Osteoblast (primary cell): ENCODE measurements at regions not wholly inside any gene's neighbourhood (a gene's known extent, or its start where the extent isn't known, plus 50 kb on each side); places are given as distances from the start of the nearest gene placed in this dataset.
A peak's percentile ranks its signal among the peaks of the same experiment; 100 is the strongest.
"Not testable (repeated sequence)": the region's sequence is repeated elsewhere in the genome, so short reads cannot be mapped to it uniquely, and the experiment has no call there.

Source experiments
- DNase-seq: peaks from one replicate; pipeline ENCODE4 v3.0.0; 2011; ENCODE audit warnings: low spot score, mixed read lengths; ENCODE audit not compliant: insufficient read length; ENCODE audit errors: missing footprints
- H2AFZ ChIP-seq: 2 replicates; pipeline ENCODE4 v1.6.0; 2011; ENCODE audit warnings: mild to moderate bottlenecking, low read length
- H3K27ac ChIP-seq: 2 replicates; pipeline ENCODE4 v1.5.1; 2011; ENCODE audit warnings: mild to moderate bottlenecking, low read depth, low read length, moderate library complexity
- H3K27me3 ChIP-seq: 2 replicates; pipeline ENCODE4 v1.6.0; 2012; ENCODE audit warnings: mild to moderate bottlenecking, control low read depth, inconsistent platforms, low read length, moderate library complexity; ENCODE audit not compliant: insufficient read depth
- H3K36me3 ChIP-seq: 2 replicates; pipeline ENCODE4 v1.5.1; 2011; ENCODE audit warnings: mild to moderate bottlenecking, low read length, control low read depth, moderate library complexity; ENCODE audit not compliant: insufficient read depth
- H3K4me1 ChIP-seq: 2 replicates; pipeline ENCODE4 v1.5.1; 2011; ENCODE audit warnings: mild to moderate bottlenecking, low read length, control low read depth, moderate library complexity; ENCODE audit not compliant: insufficient read depth
- H3K4me2 ChIP-seq: 2 replicates; pipeline ENCODE4 v1.6.0; 2011; ENCODE audit warnings: mild to moderate bottlenecking, low read length; ENCODE audit not compliant: insufficient read depth
- H3K4me3 ChIP-seq: fragments of 200-600 bp; sonication (generic); 3 replicates; pipeline ENCODE4 v1.5.1; 2012; ENCODE audit warnings: mild to moderate bottlenecking, low read length, inconsistent platforms; ENCODE audit not compliant: insufficient read depth
- H3K79me2 ChIP-seq: 2 replicates; pipeline ENCODE4 v1.6.0; 2012; ENCODE audit warnings: mild to moderate bottlenecking, low read length, control low read depth, inconsistent platforms; ENCODE audit not compliant: insufficient read depth
- H3K9me3 ChIP-seq: 2 replicates; pipeline ENCODE4 v1.5.1; 2011; ENCODE audit warnings: low read depth, low read length, control low read depth
- H4K20me1 ChIP-seq: 2 replicates; pipeline ENCODE4 v1.6.0; 2012; ENCODE audit warnings: mild to moderate bottlenecking, low read length, control low read depth; ENCODE audit not compliant: insufficient read depth
- CTCF ChIP-seq: IDR thresholded peaks from 2 replicates; pipeline ENCODE4 v1.5.1; 2011; ENCODE audit warnings: mild to moderate bottlenecking, low read depth, low read length, moderate library complexity; ENCODE audit errors: extremely low read depth

DNA sequence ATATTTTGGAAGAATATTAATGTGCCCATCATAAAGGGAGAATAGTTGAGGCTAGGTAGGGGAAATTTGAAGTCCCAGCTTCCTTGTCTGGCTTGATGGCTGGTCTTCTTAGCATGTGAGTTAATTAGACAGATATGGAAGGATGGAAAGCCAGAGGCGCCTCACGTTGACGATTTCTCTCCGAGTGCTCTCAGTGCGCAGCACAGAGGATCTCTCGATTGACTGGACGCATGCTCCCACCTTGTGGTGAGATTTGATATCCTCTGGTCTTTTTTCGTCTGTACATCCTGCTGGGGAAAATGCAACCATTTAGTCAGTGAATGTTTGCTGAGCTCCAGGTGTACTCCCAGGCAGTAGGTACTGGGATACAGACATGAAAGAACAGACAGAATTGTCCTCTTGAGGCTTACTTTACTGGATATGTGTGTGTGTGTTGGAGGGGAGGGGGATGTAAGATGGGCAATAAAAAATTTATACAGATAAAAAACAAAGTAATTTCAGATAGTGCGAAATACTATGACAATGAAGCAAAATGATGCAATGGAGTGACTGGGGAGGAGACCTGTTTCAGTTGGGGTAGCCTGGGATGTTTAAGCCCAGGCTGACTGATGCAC lies 66.9 kb upstream of the ZNG1B start:
- no peaks in the 10 kb centered on the region for H3K36me3 ChIP-seq
- peak; percentile 85 for DNase-seq
- peaks cover 5% of the 10 kb centered on the region for H3K27me3 ChIP-seq
- H3K4me2 ChIP-seq: peak overlapping the region; percentile 42
- H3K79me2 ChIP-seq: no peaks in the 10 kb centered on the region
- no peak overlapping the region for H3K4me3 ChIP-seq
- no peaks in the 10 kb centered on the region for H4K20me1 ChIP-seq
- no peak overlapping the region for H3K27ac ChIP-seq
- no peaks in the 10 kb centered on the region for H3K9me3 ChIP-seq
- H3K4me1 ChIP-seq: no peaks in the 10 kb centered on the region
- peak overlapping the region; percentile 2 for H2AFZ ChIP-seq
- peak; percentile 68 for TF ChIP-seq CTCF

- Histone ChIP-seq H2AFZ (no peak overlapping the region), H4K20me1 (no peaks in the 10 kb centered on the region)
- TF ChIP-seq CTCF: no peak
Observed at GRCh38 chr2:113370030-113370429, 67.5 kb upstream of the ZNG1B start.

DNA sequence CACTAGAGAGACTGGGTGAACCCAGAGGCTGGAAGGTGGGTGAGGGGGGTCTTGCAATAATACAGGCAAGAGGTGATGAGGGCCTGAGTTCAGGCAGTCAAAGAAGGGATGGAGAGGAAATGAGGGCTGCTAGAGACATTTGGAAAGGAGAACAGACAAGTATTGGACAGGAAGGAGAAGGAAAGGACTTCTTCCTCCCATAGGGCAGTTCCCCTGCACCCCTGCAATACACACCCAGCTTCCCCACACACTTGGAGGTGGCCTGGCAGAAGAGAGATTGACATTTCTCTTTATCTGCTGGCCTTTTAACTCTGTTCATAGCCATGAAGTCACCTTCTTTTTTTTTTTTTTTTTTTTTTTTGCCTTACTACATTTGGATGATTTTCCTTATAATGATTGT lies 68.9 kb upstream of the ZNG1B start:
- H3K9me3 ChIP-seq, H4K20me1 ChIP-seq, DNase-seq, H2AFZ ChIP-seq, H3K4me1 ChIP-seq, H3K27ac ChIP-seq, H3K36me3 ChIP-seq, H3K4me2 ChIP-seq, H3K27me3 ChIP-seq, H3K4me3 ChIP-seq, H3K79me2 ChIP-seq: not testable (repeated sequence)

More at GRCh38 chr2:113370030-113370429, 67.5 kb upstream of the ZNG1B start:
- Histone ChIP-seq H3K4me2 (no peak overlapping the region), H3K4me1 (no peaks in the 10 kb centered on the region), H3K79me2 (no peaks in the 10 kb centered on the region), H3K36me3 (no peaks in the 10 kb centered on the region), H3K9me3 (no peaks in the 10 kb centered on the region), H3K27ac (no peak overlapping the region), H3K4me3 (no peak overlapping the region), H3K27me3 (peaks cover under 1% of the 10 kb centered on the region)
- DNase-seq: no peak

- H2AFZ ChIP-seq, H3K27ac ChIP-seq, H3K4me3 ChIP-seq, H3K4me2 ChIP-seq, H3K79me2 ChIP-seq, H3K36me3 ChIP-seq, H3K9me3 ChIP-seq, H4K20me1 ChIP-seq, H3K4me1 ChIP-seq, DNase-seq, H3K27me3 ChIP-seq: not testable (repeated sequence)
Observed at GRCh38 chr2:113366821-113367220, 70.7 kb upstream of the ZNG1B start.

DNA sequence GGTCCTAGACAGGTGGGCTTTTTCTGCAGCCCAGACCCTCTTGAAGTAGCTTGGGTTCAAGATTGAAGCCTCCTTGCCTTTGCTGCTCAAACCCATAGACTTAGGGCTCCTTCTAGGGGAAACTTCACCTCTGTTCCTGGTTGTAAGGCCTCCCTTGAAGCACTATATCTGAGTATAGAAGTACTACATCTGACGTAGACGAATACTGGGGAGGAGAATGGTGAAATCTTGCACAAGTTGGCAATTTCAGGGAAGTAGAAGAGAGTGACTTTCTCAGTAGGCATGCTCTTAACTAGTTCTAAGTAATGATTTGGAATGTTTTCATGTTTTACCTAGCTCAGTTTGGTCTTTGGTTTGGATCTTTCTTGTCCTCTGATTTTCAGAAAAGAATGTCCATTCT lies 71.7 kb upstream of the ZNG1B start:
- not testable (repeated sequence) for H3K79me2 ChIP-seq, DNase-seq, H3K4me1 ChIP-seq, H3K27ac ChIP-seq, H3K36me3 ChIP-seq, H3K27me3 ChIP-seq, H3K4me2 ChIP-seq, H3K4me3 ChIP-seq, H2AFZ ChIP-seq, H3K9me3 ChIP-seq, H4K20me1 ChIP-seq

DNA sequence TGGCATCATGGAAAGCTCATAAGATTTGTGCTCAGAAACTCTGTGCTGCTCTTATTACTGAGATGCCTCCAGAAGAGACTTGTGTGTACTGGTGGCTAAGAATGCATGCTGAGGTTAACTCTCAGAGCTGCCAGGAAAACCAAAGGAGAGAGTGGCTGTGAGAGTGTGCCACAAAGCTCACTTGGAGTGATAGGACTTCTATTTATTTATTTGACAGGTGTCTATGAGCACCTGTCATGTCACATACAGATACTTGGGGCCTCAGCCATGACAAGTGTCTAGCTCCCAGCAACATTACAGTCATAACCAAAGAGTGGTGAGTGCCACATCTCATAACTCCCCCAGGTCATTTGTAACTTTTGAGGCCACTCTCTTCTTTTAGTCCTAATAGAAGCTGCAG lies 72.2 kb upstream of the ZNG1B start:
- H4K20me1 ChIP-seq: not testable (repeated sequence)

More for the DNA sequence above, 72.2 kb upstream of the ZNG1B start:
- not testable (repeated sequence) for H3K79me2 ChIP-seq, H3K27me3 ChIP-seq, H3K4me3 ChIP-seq, H2AFZ ChIP-seq, H3K27ac ChIP-seq, H3K36me3 ChIP-seq, H3K4me1 ChIP-seq, H3K9me3 ChIP-seq, DNase-seq, H3K4me2 ChIP-seq
